HG03439 (cell line): ENCODE measurements at regions not wholly inside any gene's neighbourhood (a gene's known extent, or its start where the extent isn't known, plus 50 kb on each side); places are given as distances from the start of the nearest gene placed in this dataset.

Source experiments
- ATAC-seq: cut with Tn5 transposase; IDR thresholded peaks from one replicate; pipeline ENCODE4 v1.9.1; 2021; ENCODE audit warnings: mild to moderate bottlenecking, moderate library complexity; ENCODE audit not compliant: unreplicated experiment

GRCh38 chr9:120294003-120294402, 286.0 kb downstream of the CDK5RAP2 start:
- no peak for ATAC-seq

- ATAC-seq = no peak
Measured at GRCh38 chr9:120292606-120293005, 287.4 kb downstream of the CDK5RAP2 start.

- ATAC-seq = no peak
Measured at GRCh38 chr9:120291050-120291449, 288.9 kb downstream of the CDK5RAP2 start.

GRCh38 chr9:120289990-120290975, 289.7 kb downstream of the CDK5RAP2 start:
- no peak for ATAC-seq

- ATAC-seq = no peak
Measured at GRCh38 chr9:120289098-120289497, 290.9 kb downstream of the CDK5RAP2 start.

- no peak for ATAC-seq
Measured at GRCh38 chr9:120286530-120286929, 293.4 kb downstream of the CDK5RAP2 start.

- no peak for ATAC-seq
Measured at GRCh38 chr9:120284821-120285220, 295.1 kb downstream of the CDK5RAP2 start.

- ATAC-seq = no peak
Measured at GRCh38 chr9:120281665-120282064, 298.3 kb downstream of the CDK5RAP2 start.

DNA sequence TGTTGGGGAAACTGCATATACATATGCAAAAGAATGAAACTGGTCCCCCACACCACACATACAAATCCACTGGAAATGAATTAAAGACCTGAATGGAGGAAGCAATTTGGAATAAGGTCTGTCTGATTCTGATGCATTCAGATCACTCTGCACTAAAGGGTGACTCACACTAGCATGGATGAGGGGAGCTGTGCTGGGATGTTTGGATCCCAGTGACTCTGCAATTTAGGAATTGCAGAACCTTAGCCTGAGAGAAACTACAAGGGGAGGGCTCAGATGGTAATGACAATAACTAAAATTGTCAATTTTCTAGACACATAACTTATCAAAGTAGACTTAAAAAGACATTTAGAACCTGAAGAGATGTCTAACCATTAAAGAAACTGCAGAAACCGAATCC, 312.0 kb downstream of the CDK5RAP2 start:
- ATAC-seq = no peak

DNA sequence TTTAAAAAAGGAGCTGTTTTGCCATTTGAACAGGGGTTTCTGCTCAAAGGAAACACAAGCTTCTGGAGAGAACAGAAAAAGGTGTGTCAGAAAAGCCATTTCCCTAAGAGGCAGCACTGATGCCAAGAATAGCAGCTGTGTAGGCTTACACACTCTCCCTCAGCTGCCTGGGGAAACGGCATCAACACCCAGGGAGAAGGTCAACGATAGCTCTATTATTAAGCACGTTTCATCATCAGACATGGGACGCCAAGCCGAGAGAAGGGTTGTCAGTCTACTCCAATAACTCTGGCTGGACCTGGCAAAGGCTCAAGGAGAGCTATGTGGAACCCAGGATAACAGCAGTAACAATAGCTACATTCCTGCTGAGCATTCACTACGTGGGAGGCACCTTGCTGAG, 314.2 kb downstream of the CDK5RAP2 start:
- no peak for ATAC-seq

- ATAC-seq = no peak
Measured at GRCh38 chr9:120264528-120264927, 315.4 kb downstream of the CDK5RAP2 start.

DNA sequence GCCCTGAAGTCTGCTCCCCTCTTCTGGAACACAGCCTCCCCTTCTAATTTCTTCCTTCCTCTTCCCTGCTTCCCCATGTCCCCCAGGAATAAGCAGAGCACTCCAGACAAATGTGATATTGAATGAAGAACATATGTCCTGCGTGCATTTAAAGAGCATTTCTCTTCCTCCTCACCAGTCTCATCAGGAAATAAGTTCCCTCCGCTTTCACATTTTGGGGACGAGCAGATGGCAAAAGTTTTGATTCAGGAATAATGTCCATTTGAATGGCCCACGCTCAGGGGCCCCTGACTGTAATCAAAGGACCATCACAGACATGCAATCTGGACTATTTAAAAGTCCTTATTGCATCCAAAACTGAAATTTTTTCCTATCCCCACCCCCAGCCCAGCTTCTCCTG, 316.1 kb downstream of the CDK5RAP2 start:
- ATAC-seq = no peak

DNA sequence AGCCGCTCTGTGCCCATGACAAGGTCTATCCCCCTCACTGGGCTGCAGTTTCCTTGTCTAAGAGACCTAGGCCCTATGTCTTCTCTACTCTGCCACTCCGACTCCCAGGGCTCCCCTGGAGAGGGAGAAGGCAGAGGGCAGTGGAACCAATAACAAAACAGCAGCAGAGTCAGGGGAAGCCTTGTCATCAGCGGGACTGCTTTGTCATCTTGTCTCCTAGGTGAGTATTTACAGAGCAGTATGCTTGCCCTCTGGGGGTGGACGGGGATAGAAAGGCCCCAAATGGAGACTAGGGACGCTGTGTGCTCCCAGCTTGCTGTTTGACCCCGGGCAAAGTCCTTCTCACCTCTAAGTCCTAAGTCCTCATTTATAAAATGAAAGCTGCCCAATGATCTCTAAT, 318.5 kb downstream of the CDK5RAP2 start:
- ATAC-seq = no peak

GRCh38 chr9:120259100-120259499, 320.9 kb downstream of the CDK5RAP2 start:
- ATAC-seq = peak; percentile 53

DNA sequence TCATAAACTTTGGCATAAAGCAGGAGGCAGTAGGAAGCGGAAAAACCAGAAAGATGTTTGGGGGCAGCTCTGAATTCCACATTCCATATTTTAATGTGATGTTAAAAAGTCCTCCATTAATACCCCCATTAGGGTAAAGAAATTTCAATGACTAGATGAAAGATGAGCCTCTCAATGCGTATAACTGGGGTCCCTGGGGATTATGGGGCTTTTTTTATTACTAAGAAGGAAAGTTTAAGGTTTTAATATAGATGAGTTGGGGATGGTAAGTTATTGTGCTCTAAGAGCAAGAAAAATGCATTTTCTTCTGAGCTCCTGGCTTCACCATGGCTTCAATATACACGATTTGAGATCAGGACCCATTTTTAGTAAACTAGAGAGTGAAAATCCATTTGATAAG, 321.9 kb downstream of the CDK5RAP2 start:
- ATAC-seq = no peak

DNA sequence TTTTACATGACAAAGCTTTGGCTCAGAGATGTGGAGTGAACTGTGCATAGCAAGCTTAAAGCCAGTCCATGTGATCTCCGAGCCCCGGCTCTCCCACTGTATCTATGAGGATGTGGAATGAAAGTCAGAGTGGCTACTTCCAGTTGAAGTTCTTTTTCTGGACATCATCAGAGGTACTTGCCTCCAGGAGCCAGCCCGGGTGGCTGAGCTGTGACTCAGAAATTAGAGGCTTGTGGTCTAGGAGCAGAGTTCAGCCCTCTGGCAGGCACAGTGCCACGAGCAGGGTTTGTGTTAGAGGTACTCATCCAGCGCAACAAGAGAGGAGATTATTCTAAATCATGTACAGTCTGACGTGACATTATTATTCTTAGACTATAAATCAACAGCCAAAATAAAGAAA, 322.5 kb downstream of the CDK5RAP2 start:
- ATAC-seq = no peak

DNA sequence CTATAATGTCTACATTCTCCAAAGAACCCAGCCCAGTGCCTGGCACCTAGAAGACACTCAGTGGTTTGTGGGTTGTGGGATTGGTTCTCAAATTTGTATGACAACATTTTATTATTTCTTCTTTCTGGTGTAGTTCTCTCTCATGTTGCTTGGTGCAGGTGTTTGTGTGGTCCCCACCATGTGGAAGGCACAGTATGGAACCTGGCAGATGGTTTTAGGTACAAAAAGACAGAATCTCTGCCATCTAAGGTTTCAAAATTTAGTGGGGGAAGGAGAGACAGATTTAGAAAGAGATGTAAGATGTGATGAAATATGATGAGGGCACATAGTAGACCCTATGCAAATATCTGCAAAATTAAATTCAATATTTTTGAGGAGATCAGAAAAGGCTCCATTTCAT, 323.8 kb downstream of the CDK5RAP2 start:
- no peak for ATAC-seq

- no peak for ATAC-seq
Measured at GRCh38 chr9:120252248-120252647, 327.7 kb downstream of the CDK5RAP2 start.

GRCh38 chr9:120242116-120242811, 337.7 kb downstream of the CDK5RAP2 start:
- ATAC-seq = no peak

DNA sequence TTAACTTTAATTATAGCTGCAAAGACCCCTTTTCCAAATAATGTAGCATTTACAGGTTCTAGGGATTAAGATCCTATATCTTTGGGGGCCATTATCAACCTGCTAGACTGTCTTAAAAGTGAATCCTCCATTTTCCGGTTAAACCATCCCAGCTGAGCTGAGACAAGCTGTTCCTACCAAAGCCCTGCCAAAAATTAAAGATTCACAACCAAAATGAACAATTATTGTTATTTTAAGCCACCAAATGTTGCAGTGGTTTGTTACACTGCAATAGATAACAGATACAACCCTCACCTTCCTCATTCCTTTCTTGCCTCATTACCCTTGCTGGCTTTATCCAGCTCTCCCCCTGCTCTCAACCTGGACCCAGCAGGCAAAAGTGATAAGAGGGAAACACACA, 343.4 kb downstream of the CDK5RAP2 start:
- ATAC-seq = no peak

DNA sequence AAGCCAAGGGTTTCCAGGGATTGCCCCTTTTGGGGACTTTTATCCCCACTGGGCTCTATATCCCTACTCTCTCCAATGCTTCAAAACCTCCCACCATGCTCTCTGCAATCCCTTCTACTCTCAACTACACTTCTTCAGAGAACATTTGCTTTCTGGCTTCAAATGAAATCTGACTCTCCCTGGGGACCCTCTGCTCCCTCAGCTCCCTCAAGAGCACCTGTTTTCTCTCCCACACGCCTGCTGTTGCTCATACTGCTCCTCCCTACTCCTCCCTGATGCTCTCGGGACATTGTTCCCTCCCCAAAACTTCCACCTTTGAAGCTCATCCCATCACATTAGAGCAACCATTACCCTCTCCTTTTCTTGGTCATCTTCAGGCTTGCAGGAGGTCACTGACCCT, 344.9 kb downstream of the CDK5RAP2 start:
- ATAC-seq = no peak

DNA sequence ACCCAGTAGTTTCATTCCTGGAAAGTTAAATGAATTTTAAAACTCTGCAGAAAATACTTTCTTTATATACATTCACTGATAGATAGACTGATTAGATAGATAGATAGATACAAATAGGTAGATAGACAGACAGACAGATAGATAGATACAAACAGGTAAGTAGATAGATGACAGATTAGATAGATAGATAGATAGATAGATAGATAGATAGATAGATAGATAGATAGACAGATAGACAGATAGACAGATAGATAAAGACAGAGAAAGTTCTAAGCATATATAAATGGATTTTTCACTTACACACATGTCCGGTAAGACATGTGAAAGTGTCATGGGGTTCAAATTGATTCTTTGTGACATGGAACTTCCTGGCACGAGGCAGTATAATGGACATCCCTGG, 349.7 kb downstream of the CDK5RAP2 start:
- ATAC-seq = no peak
